HepG2 (cell line): ENCODE measurements at regions not wholly inside any gene's neighbourhood (a gene's known extent, or its start where the extent isn't known, plus 50 kb on each side); places are given as distances from the start of the nearest gene placed in this dataset.

Source experiments
- ATAC-seq: fragments of 200-7000 bp; cut with Tn5 transposase; 3 replicates; pipeline ENCODE4 v1.9.1; 2020; ENCODE audit warnings: mild to moderate bottlenecking, moderate library complexity
- BruUV-seq: library from RNA; stranded (reverse); fragments of 400-500 nt; replicated peaks from 2 replicates; lab custom pipeline; 2021; lab: Mats Ljungman, UMichigan
- CTCF ChIA-PET: fragments of 300-600 bp; formaldehyde crosslinking; extraction: SDS; loops from one replicate; lab custom pipeline; 2021; ENCODE audit warnings: low total read pairs, inconsistent platforms, low intra/inter-chr PET ratio; lab: Yijun Ruan, JAX
- POLR2A ChIA-PET: fragments of 350-600 bp; sonication (Branson Sonifier 250); formaldehyde crosslinking; loops from one replicate; lab custom pipeline; 2020; ENCODE audit warnings: antibody characterized with exemption, inconsistent platforms; lab: Yijun Ruan, JAX
- DNase-seq: peaks from one replicate; pipeline ENCODE4 v3.0.0-alpha.2; 2015; ENCODE audit warnings: low spot score
- FAIRE-seq: peaks from 3 replicates; lab custom pipeline; 2011; peaks lifted over from hg19 to GRCh38; lab: Jason Lieb, UNC
- H2AFZ ChIP-seq: one replicate; pipeline ENCODE4 v1.6.1; 2011; ENCODE audit warnings: low read length, inconsistent platforms
- H3K27ac ChIP-seq: fragments of 300-600 bp; 3 replicates; pipeline ENCODE4 v1.8.0; 2011; ENCODE audit warnings: mixed run types, mild to moderate bottlenecking, mixed read lengths, low read length, inconsistent platforms; ENCODE audit not compliant: insufficient read depth; ENCODE audit errors: extremely low read length
- H3K27me3 ChIP-seq, 2 experiments: fragments of 200-600 bp in 1 of 2; 2 replicates in 1 of 2; 3 replicates in 1 of 2; pipeline versions ENCODE4 v1.6.0 to v1.8.0; 2011; ENCODE audit warnings: low read length in 2 of 2, mild to moderate bottlenecking in 2 of 2, moderate library complexity in 2 of 2, inconsistent platforms in 1 of 2; ENCODE audit not compliant: insufficient read depth in 2 of 2, control insufficient read depth in 1 of 2
- H3K36me3 ChIP-seq, 2 experiments: fragments of 200-600 bp in 1 of 2; replicated peaks in 1 of 2; 2 replicates in 1 of 2; 3 replicates in 1 of 2; pipeline versions ENCODE4 v1.5.1 to v1.8.0; 2011; ENCODE audit warnings: low read length in 2 of 2, inconsistent platforms in 1 of 2; ENCODE audit not compliant: insufficient read depth in 2 of 2, control insufficient read depth in 1 of 2
- H3K4me1 ChIP-seq: 2 replicates; pipeline ENCODE4 v1.5.1; 2012; ENCODE audit warnings: low read length, inconsistent platforms; ENCODE audit not compliant: insufficient read depth
- H3K4me2 ChIP-seq: 2 replicates; pipeline ENCODE4 v1.6.0; 2011; ENCODE audit warnings: low read depth, low read length, inconsistent platforms
- H3K4me3 ChIP-seq, 3 experiments: fragments of 200-600 bp in 1 of 3; sonication (generic), shearing (Covaris generic) in 1 of 3; replicated peaks in 1 of 3; 2 replicates each; pipeline ENCODE4 v1.5.1; 2011 to 2016; ENCODE audit warnings: low read length in 3 of 3, inconsistent platforms in 2 of 3, low read depth in 2 of 3, mild to moderate bottlenecking in 2 of 3, control low read depth in 1 of 3, mixed read lengths in 1 of 3; ENCODE audit not compliant: insufficient read depth in 1 of 3
- H3K79me2 ChIP-seq: one replicate; pipeline ENCODE4 v1.6.1; 2011; ENCODE audit warnings: low read length, inconsistent platforms; ENCODE audit not compliant: insufficient read depth
- H3K9ac ChIP-seq: 2 replicates; pipeline ENCODE4 v1.6.0; 2011; ENCODE audit warnings: mild to moderate bottlenecking, low read depth, low read length, inconsistent platforms; ENCODE audit not compliant: insufficient read depth
- H3K9me3 ChIP-seq: 2 replicates; pipeline ENCODE4 v1.5.1; 2012; ENCODE audit warnings: mild to moderate bottlenecking, low read length
- H4K20me1 ChIP-seq: 2 replicates; pipeline ENCODE4 v1.6.0; 2011; ENCODE audit warnings: inconsistent platforms, mild to moderate bottlenecking, low read length, moderate library complexity; ENCODE audit not compliant: insufficient read depth
- CCDC6 ChIP-seq: sonication (generic); formaldehyde crosslinking; IDR thresholded peaks from 2 replicates; pipeline ENCODE4 v1.8.1; 2022; ENCODE audit warnings: mild to moderate bottlenecking, missing genetic modification reagents, moderate library complexity
- CEBPZ ChIP-seq: IDR thresholded peaks from 2 replicates; pipeline ENCODE4 v1.6.1; 2012; ENCODE audit warnings: low read length, improper control_type of control experiment
- DDIT3 ChIP-seq: sonication (generic); formaldehyde crosslinking; IDR thresholded peaks from 2 replicates; pipeline ENCODE4 v1.4.0; 2020; ENCODE audit warnings: mild to moderate bottlenecking, missing genetic modification reagents
- EZH2 ChIP-seq: conservative IDR thresholded peaks from 2 replicates; pipeline ENCODE4 v1.6.1; 2012; ENCODE audit warnings: mild to moderate bottlenecking, low read depth, low read length, moderate library complexity
- FOXJ3 ChIP-seq: sonication (generic); formaldehyde crosslinking; IDR thresholded peaks from 2 replicates; pipeline ENCODE4 v1.4.0; 2020; ENCODE audit warnings: missing genetic modification reagents, mild to moderate bottlenecking, borderline replicate concordance
- GATAD1 ChIP-seq: IDR thresholded peaks from 2 replicates; pipeline ENCODE4 v1.6.1; 2016; ENCODE audit warnings: missing genetic modification reagents, missing compliant biosample characterization
- KDM6A ChIP-seq: IDR thresholded peaks from 2 replicates; pipeline ENCODE4 v1.6.1; 2016; ENCODE audit warnings: low read depth
- NFYB ChIP-seq: sonication (generic); formaldehyde crosslinking; IDR thresholded peaks from 2 replicates; pipeline ENCODE4 v1.4.0; 2020; ENCODE audit warnings: missing genetic modification reagents
- SNRNP70 ChIP-seq: fragments of 200-400 bp; formaldehyde crosslinking; IDR thresholded peaks from 2 replicates; pipeline ENCODE4 v1.6.1; 2017; ENCODE audit warnings: mild to moderate bottlenecking, low read depth, low read length, moderate library complexity
- TARDBP ChIP-seq: sonication (generic); formaldehyde crosslinking; IDR thresholded peaks from 2 replicates; pipeline ENCODE4 v1.8.0; 2022; ENCODE audit warnings: mild to moderate bottlenecking, missing genetic modification reagents
- TFAP4 ChIP-seq: sonication (generic); IDR thresholded peaks from 2 replicates; pipeline ENCODE4 v1.6.1; 2016; ENCODE audit warnings: low read depth, borderline replicate concordance
- TFDP1 ChIP-seq: IDR thresholded peaks from 2 replicates; pipeline ENCODE4 v1.6.1; 2016; ENCODE audit warnings: missing compliant biosample characterization, missing genetic modification reagents, borderline replicate concordance
- THAP9 ChIP-seq: sonication (generic); formaldehyde crosslinking; IDR thresholded peaks from 2 replicates; pipeline ENCODE4; 2020; ENCODE audit warnings: missing genetic modification reagents, mild to moderate bottlenecking, borderline replicate concordance
- ZNF143 ChIP-seq: sonication (generic); formaldehyde crosslinking; IDR thresholded peaks from 2 replicates; pipeline ENCODE4 v1.4.0; 2020; ENCODE audit warnings: missing genetic modification reagents
- ZNF329 ChIP-seq: sonication (generic); formaldehyde crosslinking; IDR thresholded peaks from 2 replicates; pipeline ENCODE4 v1.9.0; 2021; ENCODE audit warnings: low read depth, mild to moderate bottlenecking, missing genetic modification reagents
- ZSCAN21 ChIP-seq: sonication (generic); formaldehyde crosslinking; IDR thresholded peaks from 2 replicates; pipeline ENCODE4 v1.8.0; 2022; ENCODE audit warnings: mild to moderate bottlenecking, missing genetic modification reagents, moderate library complexity, borderline replicate concordance
- WGBS: methylation state at CpG from one replicate; pipeline ENCODE4 v1.1.6; 2017; ENCODE audit warnings: low lambda C conversion rate; 5-methylcytosine and 5-hydroxymethylcytosine counted together
- in situ Hi-C: cut with HindIII; loops from 2 replicates; pipeline ENCODE4 v1.10.0; 2017; ENCODE audit warnings: low pct_unique_long_range_greater_than_20kb; ENCODE audit not compliant: extremely low pct_ligation_motif_present
- intact Hi-C: fragments of 100-400 bp; cut with micrococcal nuclease; formaldehyde crosslinking; loops from one replicate; pipeline ENCODE4 v1.10.0; 2022; ENCODE audit not compliant: unreplicated experiment

GRCh38 chrX:8048466-8048865, 121.3 kb upstream of the PNPLA4 start:
- CTCF ChIA-PET: no interaction called here
- Histone ChIP-seq H3K4me2 (no peak overlapping the region), H3K79me2 (no peaks in the 10 kb centered on the region), H3K36me3 (no peaks in the 10 kb centered on the region), H3K27me3 (no peaks in the 10 kb centered on the region), H4K20me1 (no peaks in the 10 kb centered on the region), H3K9ac (no peak overlapping the region), H3K4me1 (0 out of 2 replicates have a peak, but pooled peaks cover 4% of the 10 kb centered on the region), H3K27ac (no peak overlapping the region), H3K4me3 (no peak overlapping the region), H3K9me3 (no peaks in the 10 kb centered on the region), H2AFZ (no peak overlapping the region)
- no peak for DNase-seq
- intact Hi-C loops: no loop called here
- 92% methylated on average over 1 of the region's 1 CpG for WGBS
- in situ Hi-C loops: no loop called here
- POLR2A ChIA-PET: no interaction called here
- no TSS peak for BruUV-seq
- no peak for FAIRE-seq
- no peak for ATAC-seq
- no peak for TF ChIP-seq TFDP1 (CRISPR knock-in tag)
- TF ChIP-seq EZH2: no peak
- no peak for TF ChIP-seq TFAP4
- TF ChIP-seq CCDC6 (CRISPR knock-in tag): no peak
- TF ChIP-seq NFYB (CRISPR knock-in tag): no peak
- no peak for TF ChIP-seq ZNF143
- no peak for TF ChIP-seq ZNF329
- TF ChIP-seq ZSCAN21 (CRISPR knock-in tag): no peak
- no peak for TF ChIP-seq DDIT3 (CRISPR knock-in tag)
- TF ChIP-seq CEBPZ: no peak
- TF ChIP-seq SNRNP70: no peak
- TF ChIP-seq FOXJ3 (CRISPR knock-in tag): no peak
- no peak for TF ChIP-seq THAP9 (CRISPR knock-in tag)
- TF ChIP-seq TARDBP (CRISPR knock-in tag): no peak
- no peak for TF ChIP-seq KDM6A (CRISPR knock-in tag)
- TF ChIP-seq GATAD1 (CRISPR knock-in tag): no peak
